ENCODE measurements at regions not wholly inside any gene's neighbourhood (a gene's known extent, or its start where the extent isn't known, plus 50 kb on each side); places are given as distances from the start of the nearest gene placed in this dataset.

DNA sequence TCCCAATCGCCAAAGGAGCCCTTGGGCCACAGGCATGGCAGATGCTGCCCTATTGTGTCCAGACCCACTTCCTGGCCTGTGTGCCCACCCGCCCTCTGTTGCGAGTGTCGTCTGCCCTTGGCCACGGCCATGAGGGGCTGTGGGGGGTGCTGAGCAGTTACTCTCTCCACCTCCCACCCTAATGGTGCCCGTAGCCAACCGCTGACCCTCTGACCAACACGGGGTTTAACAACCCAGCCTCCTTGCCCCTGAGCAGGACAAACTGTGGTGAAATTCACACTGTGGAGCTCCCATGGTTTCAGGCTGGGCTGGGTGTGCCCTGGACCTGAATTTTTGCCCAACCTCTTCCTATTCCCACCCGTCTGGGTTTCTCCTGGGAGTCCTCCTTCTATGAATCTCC, 145.7 kb upstream of the HDAC4 start:
- CTCF ChIA-PET, result no interaction called here
- Mint-ChIP-seq H3K36me3 (ENCODE audit: insufficient read depth, unreplicated experiment) (no peaks in the 10 kb centered on the region), H3K27ac (ENCODE audit: unreplicated experiment) (no peak overlapping the region), H3K27me3 (ENCODE audit: unreplicated experiment) (peaks cover 75% of the 10 kb centered on the region), H3K4me1 (ENCODE audit: low read depth, unreplicated experiment) (no peaks in the 10 kb centered on the region), H3K9me3 (ENCODE audit: low read depth, unreplicated experiment) (no peaks in the 10 kb centered on the region), H3K4me3 (ENCODE audit: low read depth, unreplicated experiment) (no peak overlapping the region)
- DNase-seq, result no peak
- intact Hi-C loops (cut with micrococcal nuclease; ENCODE audit: unreplicated experiment), result no loop called here
- BruUV-seq (replicated peaks), result no TSS peak
- no peak for TF ChIP-seq CTCF (IDR thresholded peaks at IDR 0.05; ENCODE audit: unreplicated experiment)

- no peak for DNase-seq
- CTCF ChIA-PET, result no interaction called here
- Mint-ChIP-seq H3K27me3 (ENCODE audit: unreplicated experiment) (peaks cover 82% of the 10 kb centered on the region), H3K4me3 (ENCODE audit: low read depth, unreplicated experiment) (no peak overlapping the region), H3K36me3 (ENCODE audit: insufficient read depth, unreplicated experiment) (no peaks in the 10 kb centered on the region), H3K4me1 (ENCODE audit: low read depth, unreplicated experiment) (no peaks in the 10 kb centered on the region), H3K27ac (ENCODE audit: unreplicated experiment) (no peak overlapping the region), H3K9me3 (ENCODE audit: low read depth, unreplicated experiment) (no peaks in the 10 kb centered on the region)
- no peak for TF ChIP-seq CTCF (IDR thresholded peaks at IDR 0.05; ENCODE audit: unreplicated experiment)
- intact Hi-C loops (cut with micrococcal nuclease; ENCODE audit: unreplicated experiment), result no loop called here
- no TSS peak for BruUV-seq (replicated peaks)
Observed at GRCh38 chr2:239545741-239546392, 145.0 kb upstream of the HDAC4 start.

DNA sequence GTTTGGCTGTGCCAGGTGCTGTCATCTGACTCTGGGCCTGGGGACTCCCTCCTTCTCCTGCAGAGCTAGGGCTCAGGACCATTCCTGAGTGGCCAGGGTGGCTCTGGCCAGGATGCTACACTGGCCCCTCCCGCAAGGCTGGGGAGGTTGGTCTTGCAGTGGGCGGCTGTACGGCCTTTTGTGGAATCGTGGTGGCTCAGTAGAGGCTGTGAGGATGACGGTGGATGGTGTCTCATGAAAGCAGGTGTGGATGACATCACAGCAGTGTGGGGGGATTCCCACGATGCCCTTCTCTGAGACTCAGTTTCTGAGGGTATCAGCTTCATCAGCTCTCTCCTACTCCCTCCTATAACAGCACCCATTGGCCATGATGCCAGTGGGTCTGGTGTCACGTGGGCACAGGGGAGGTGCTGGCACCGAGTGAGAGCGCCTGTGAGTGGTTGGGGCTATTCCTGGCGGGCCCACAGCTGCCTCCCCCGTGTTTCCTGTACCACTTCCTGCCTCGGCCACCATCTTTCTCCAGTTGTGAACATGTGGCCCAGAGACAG, 144.2 kb upstream of the HDAC4 start:
- BruUV-seq (replicated peaks), result no TSS peak
- H3K36me3 Mint-ChIP-seq (ENCODE audit: insufficient read depth, unreplicated experiment), result no peaks in the 10 kb centered on the region
- peaks cover 6% of the 10 kb centered on the region for H3K4me1 Mint-ChIP-seq (ENCODE audit: low read depth, unreplicated experiment)
- intact Hi-C loops (cut with micrococcal nuclease; ENCODE audit: unreplicated experiment), result no loop called here
- no peak for TF ChIP-seq CTCF (IDR thresholded peaks at IDR 0.05; ENCODE audit: unreplicated experiment)
- H3K27ac Mint-ChIP-seq (ENCODE audit: unreplicated experiment), result no peak overlapping the region
- H3K4me3 Mint-ChIP-seq (ENCODE audit: low read depth, unreplicated experiment), result no peak overlapping the region
- CTCF ChIA-PET, result no interaction called here
- H3K27me3 Mint-ChIP-seq (ENCODE audit: unreplicated experiment), result peaks cover 82% of the 10 kb centered on the region
- DNase-seq, result no peak
- H3K9me3 Mint-ChIP-seq (ENCODE audit: low read depth, unreplicated experiment), result no peaks in the 10 kb centered on the region

GRCh38 chr2:239544143-239544917, 143.5 kb upstream of the HDAC4 start:
- no peak overlapping the region for H3K4me3 Mint-ChIP-seq (ENCODE audit: low read depth, unreplicated experiment)
- TF ChIP-seq CTCF (IDR thresholded peaks at IDR 0.05; ENCODE audit: unreplicated experiment), result no peak
- no peaks in the 10 kb centered on the region for H3K36me3 Mint-ChIP-seq (ENCODE audit: insufficient read depth, unreplicated experiment)
- H3K27me3 Mint-ChIP-seq (ENCODE audit: unreplicated experiment), result peaks cover 82% of the 10 kb centered on the region
- no peaks in the 10 kb centered on the region for H3K9me3 Mint-ChIP-seq (ENCODE audit: low read depth, unreplicated experiment)
- no peak overlapping the region for H3K27ac Mint-ChIP-seq (ENCODE audit: unreplicated experiment)
- no TSS peak for BruUV-seq (replicated peaks)
- DNase-seq, result no peak
- H3K4me1 Mint-ChIP-seq (ENCODE audit: low read depth, unreplicated experiment), result peaks cover 9% of the 10 kb centered on the region
- intact Hi-C loops (cut with micrococcal nuclease; ENCODE audit: unreplicated experiment), result no loop called here
- CTCF ChIA-PET, result no interaction called here
